ENCODE measurements at regions not wholly inside any gene's neighbourhood (a gene's known extent, or its start where the extent isn't known, plus 50 kb on each side); places are given as distances from the start of the nearest gene placed in this dataset.

DNA sequence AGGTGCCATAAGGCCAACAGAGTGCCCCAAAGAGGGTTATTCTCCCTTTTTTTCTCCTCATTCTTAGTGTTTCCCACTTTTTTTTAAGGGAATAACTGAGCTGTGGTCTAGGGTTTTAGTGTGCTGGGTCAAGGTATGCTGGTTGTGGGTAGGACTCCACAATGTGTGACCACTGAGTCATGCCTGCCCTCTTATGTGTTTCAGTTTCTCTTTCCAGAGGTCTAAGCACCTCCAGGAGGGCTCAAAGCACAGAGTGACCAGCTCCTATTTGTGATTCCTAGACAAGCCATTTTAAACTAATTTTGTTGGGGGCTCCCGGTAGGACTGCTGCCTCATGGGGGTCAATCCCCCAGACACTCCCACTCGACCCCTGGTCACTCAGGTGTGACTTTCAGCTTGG is 80.5 kb upstream of the GC start:
- TF ChIP-seq POLR2A (IDR thresholded peaks at IDR 0.05; ENCODE audit: low read length) (no peak), GATA1 (IDR thresholded peaks at IDR 0.05; ENCODE audit: low read depth, low read length) (no peak)
